Colonic mucosa (tissue), 4 donors: ENCODE measurements at regions not wholly inside any gene's neighbourhood (a gene's known extent, or its start where the extent isn't known, plus 50 kb on each side); places are given as distances from the start of the nearest gene placed in this dataset.
"Not testable (repeated sequence)": the region's sequence is repeated elsewhere in the genome, so short reads cannot be mapped to it uniquely, and the experiment has no call there.

Experiments
- DNase-seq: peaks from one replicate; pipeline ENCODE4 v3.0.0-alpha.2; 2020
- H3K27ac ChIP-seq: fragments of 200-600 bp; one replicate; pipeline ENCODE4 v1.8.0; 2021
- H3K27me3 ChIP-seq: fragments of 200-600 bp; one replicate; pipeline ENCODE4 v1.8.0; 2021
- H3K36me3 ChIP-seq: fragments of 200-600 bp; one replicate; pipeline ENCODE4 v1.8.0; 2021
- H3K4me1 ChIP-seq: fragments of 200-600 bp; one replicate; pipeline ENCODE4 v1.8.0; 2021; ENCODE audit warnings: mild to moderate bottlenecking
- H3K4me3 ChIP-seq: fragments of 200-600 bp; one replicate; pipeline ENCODE4 v1.8.0; 2021
- H3K9ac ChIP-seq, 2 donors: one replicate each; pipeline ENCODE4 v1.7.0; 2013; ENCODE audit warnings: control low read depth in 2 of 2, low read depth in 2 of 2, low read length in 2 of 2
- H3K9me3 ChIP-seq: fragments of 200-600 bp; one replicate; pipeline ENCODE4 v1.8.0; 2021
- CTCF ChIP-seq: fragments of 200-600 bp; IDR thresholded peaks from one replicate; pipeline ENCODE4 v1.8.0; 2022; ENCODE audit warnings: antibody characterized with exemption, mild to moderate bottlenecking
- intact Hi-C: fragments of 100-400 bp; cut with DNase I; formaldehyde crosslinking; loops from one replicate; pipeline ENCODE4 v1.14.1; 2022
- donor health status: healthy.
- donor health status: DM: no; HTN: no; CAD: no.
- donor health status: DM: no; HTN: no; CAD: no.

- DNase-seq = peak; percentile 82
- no peaks in the 10 kb centered on the region for H3K27me3 ChIP-seq
- intact Hi-C loops = no loop called here
- peak overlapping the region; percentile 28 for H3K27ac ChIP-seq
- no peak overlapping the region for H3K4me3 ChIP-seq
- peaks cover 5% of the 10 kb centered on the region for H3K4me1 ChIP-seq
- H3K9ac ChIP-seq = peak overlapping the region in 1 of 2 donors; percentile 52
- no peaks in the 10 kb centered on the region for H3K9me3 ChIP-seq
- TF ChIP-seq CTCF = no peak
- no peaks in the 10 kb centered on the region for H3K36me3 ChIP-seq
Observed at GRCh38 chr20:53677447-53678314, 84.0 kb upstream of the ZNF217 start.

DNA sequence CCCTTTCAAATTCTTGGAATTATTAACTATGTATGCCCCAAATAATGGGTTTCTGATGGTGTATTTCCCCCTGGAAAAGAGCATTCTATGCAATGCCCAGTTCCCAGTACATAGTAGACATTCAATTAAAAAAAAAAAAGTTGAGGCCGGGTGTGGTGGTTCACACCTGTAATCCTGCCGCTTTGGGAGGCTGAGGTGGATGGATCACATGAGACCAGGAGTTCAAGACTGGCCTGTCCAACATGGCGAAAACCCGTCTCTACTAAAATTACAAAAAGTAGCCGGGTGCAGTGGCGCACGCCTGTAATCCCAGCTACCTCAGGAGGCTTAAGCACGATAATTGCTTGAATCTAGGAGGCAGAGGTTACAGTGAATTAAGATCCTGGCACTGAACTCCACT is 83.3 kb upstream of the ZNF217 start:
- H3K27ac ChIP-seq = no peak overlapping the region
- H3K27me3 ChIP-seq = no peaks in the 10 kb centered on the region
- H3K36me3 ChIP-seq = no peaks in the 10 kb centered on the region
- no peak overlapping the region for H3K4me3 ChIP-seq
- no peak for DNase-seq
- no peaks in the 10 kb centered on the region for H3K9me3 ChIP-seq
- no peak for TF ChIP-seq CTCF
- no peak overlapping the region for H3K9ac ChIP-seq
- intact Hi-C loops = no loop called here
- H3K4me1 ChIP-seq = peaks cover 5% of the 10 kb centered on the region

DNA sequence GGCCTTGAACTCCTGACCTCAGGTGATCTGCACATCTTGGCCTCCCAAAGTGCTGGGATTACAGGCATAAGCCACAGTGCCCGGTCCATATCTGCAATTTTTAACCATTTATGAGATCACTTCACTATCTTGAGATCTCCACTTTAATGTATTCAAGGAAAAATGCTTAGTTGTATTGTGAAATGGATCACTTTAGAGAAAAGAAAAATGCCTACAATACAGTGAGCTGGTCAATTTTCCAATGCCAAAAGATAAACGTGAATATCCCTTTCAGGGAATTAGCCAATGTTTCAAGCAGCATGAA is 82.8 kb upstream of the ZNF217 start:
- Histone ChIP-seq H3K27ac (no peak overlapping the region), H3K9me3 (no peaks in the 10 kb centered on the region), H3K9ac (no peak overlapping the region), H3K4me1 (peaks cover 5% of the 10 kb centered on the region), H3K36me3 (no peaks in the 10 kb centered on the region), H3K27me3 (no peaks in the 10 kb centered on the region), H3K4me3 (no peak overlapping the region)
- DNase-seq = no peak
- intact Hi-C loops = no loop called here
- TF ChIP-seq CTCF = no peak

- Histone ChIP-seq H3K36me3 (no peaks in the 10 kb centered on the region), H3K27me3 (no peaks in the 10 kb centered on the region), H3K4me3 (no peak overlapping the region), H3K9me3 (no peaks in the 10 kb centered on the region), H3K27ac (no peak overlapping the region), H3K9ac (no peak overlapping the region), H3K4me1 (peaks cover 4% of the 10 kb centered on the region)
- DNase-seq = no peak
- no peak for TF ChIP-seq CTCF
- intact Hi-C loops = no loop called here
Observed at GRCh38 chr20:53672484-53673129, 79.0 kb upstream of the ZNF217 start.

GRCh38 chr20:53671370-53671769 is 77.7 kb upstream of the ZNF217 start:
- Histone ChIP-seq H3K9ac (no peak overlapping the region), H3K27ac (no peak overlapping the region), H3K4me1 (peaks cover 3% of the 10 kb centered on the region), H3K27me3 (no peaks in the 10 kb centered on the region), H3K36me3 (no peaks in the 10 kb centered on the region), H3K9me3 (no peaks in the 10 kb centered on the region), H3K4me3 (no peak overlapping the region)
- intact Hi-C loops = no loop called here
- no peak for TF ChIP-seq CTCF
- no peak for DNase-seq

DNA sequence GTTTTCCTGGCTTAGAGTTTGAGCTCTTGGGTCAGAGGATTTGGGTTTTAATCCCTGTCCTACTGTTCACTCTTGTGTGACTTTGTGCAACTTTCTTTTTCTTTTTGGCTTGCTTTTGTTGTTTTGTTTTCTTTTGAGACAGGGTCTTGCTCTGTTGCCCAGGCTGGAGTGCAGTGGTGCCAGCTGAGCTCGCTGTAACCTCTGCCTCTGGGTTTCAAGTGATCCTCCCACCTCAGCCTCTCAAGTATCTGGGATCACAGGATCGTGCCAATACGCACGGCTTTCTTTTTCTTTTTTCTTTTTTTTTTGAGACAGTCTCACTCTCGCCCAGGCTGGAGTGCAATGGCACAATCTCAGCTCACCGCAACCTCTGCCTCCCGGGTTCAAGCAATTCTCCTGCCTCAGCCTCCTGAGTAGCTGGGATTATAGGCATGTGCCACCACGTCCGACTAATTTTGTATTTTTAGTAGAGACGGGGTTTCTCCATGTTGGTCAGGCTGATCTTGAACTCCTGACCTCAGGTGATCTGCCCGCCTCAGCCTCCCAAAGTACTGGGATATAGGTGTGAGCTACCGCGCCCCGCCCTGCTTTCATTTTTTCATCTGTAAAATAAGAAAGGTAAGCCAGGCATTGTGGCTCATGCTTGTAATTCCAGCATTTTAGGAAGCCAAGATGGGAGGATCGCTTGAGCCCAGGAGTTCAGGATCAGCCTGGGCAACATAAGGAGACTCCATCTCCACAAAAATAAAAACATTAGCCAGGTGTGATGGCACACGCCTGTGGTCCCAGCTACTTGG is 76.1 kb upstream of the ZNF217 start:
- H3K9me3 ChIP-seq, intact Hi-C loops, H3K4me3 ChIP-seq, H3K36me3 ChIP-seq, H3K27me3 ChIP-seq, DNase-seq, H3K4me1 ChIP-seq: not testable (repeated sequence)
- peak overlapping the region; percentile 67 for H3K27ac ChIP-seq
- peak overlapping the region; percentile 12 to 43 for H3K9ac ChIP-seq
